HG03469 (cell line): ENCODE measurements at regions not wholly inside any gene's neighbourhood (a gene's known extent, or its start where the extent isn't known, plus 50 kb on each side); places are given as distances from the start of the nearest gene placed in this dataset.

Source experiments
- ATAC-seq: cut with Tn5 transposase; IDR thresholded peaks from one replicate; pipeline ENCODE4 v1.9.1; 2021; ENCODE audit warnings: mild to moderate bottlenecking, moderate library complexity, moderate number of reproducible peaks; ENCODE audit not compliant: unreplicated experiment

DNA sequence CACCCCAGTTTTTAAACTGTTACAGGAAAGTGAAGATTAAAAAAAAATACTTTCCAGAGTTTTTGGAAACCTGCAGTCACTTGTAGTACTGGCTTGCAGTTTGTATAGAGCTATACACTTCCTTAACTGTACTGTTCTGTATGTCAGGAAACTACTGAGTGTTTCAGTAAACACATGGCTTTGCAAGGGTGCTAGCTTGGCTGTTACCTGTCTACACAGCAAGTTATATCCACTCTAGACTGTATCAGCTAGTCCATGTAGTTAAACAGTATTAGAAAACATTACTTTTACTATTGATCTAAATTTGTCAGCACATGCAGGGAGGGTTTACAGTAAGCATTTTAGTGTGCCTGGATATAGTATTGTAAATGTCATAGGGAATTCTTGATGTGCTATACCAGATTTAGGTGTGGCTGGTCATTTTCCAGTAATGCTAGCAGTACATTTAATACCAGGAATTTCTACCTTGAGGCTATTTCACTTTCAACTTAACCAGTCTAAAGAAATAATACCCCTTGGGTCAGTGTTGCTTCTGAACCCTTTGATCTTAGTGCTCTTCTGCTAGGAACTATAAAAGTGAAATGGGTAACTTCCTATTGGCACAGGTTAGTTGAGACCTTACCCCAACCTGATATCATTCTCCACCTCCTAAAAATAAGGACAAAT, 192.3 kb upstream of the ANKRD50 start:
- ATAC-seq: no peak

GRCh38 chr4:124903995-124904722, 191.6 kb upstream of the ANKRD50 start:
- no peak for ATAC-seq

DNA sequence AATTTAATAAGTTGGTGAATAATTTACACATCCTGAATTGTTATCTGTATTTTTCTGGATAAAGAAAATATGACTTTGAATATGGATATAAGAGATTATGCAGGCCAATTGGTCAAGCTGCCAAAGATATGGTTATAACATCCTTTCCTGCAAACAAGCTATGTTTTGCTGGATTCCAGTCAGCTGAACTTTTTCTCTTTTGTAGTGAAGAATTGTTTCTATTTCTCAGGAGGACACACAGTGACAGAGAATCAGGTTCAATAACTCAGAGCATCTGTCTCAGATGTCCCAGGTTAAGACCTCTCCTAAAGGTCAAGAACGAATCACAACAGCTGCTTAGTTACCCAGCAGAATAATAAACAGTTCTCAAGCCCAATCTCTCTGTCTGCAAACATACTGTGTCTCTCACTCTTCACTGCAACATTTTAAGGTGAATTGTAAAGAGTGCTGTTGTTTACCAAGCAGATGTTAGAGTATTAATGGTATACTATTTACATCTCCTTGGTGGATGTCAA, 189.5 kb upstream of the ANKRD50 start:
- ATAC-seq: no peak

GRCh38 chr4:124899997-124900396, 187.5 kb upstream of the ANKRD50 start:
- no peak for ATAC-seq

GRCh38 chr4:124890522-124890921, 178.0 kb upstream of the ANKRD50 start:
- no peak for ATAC-seq

- ATAC-seq: no peak
Measured at GRCh38 chr4:124887739-124888138, 175.2 kb upstream of the ANKRD50 start.

DNA sequence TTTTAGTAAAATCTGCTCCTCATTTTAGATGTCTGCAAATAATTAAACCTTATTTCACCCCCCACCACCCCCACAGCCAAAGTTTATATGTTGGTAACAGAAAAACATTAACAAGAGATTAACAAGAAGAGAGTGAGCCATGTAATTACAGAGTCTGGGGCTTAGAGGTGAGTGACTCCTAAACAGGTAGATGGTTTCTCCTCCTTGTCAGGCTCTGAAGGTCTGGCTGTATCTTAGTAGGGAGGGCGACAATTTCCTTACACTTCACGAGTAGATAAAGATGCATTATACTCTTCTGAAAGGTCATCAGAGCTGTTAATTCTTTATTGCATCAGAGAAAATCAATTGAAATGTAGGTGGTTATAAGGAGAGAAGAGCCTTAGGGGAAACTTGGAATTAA, 171.8 kb upstream of the ANKRD50 start:
- ATAC-seq: no peak

- no peak for ATAC-seq
Measured at GRCh38 chr4:124883632-124884031, 171.1 kb upstream of the ANKRD50 start.

- no peak for ATAC-seq
Measured at GRCh38 chr4:124879195-124879594, 166.7 kb upstream of the ANKRD50 start.

GRCh38 chr4:124874172-124874450, 161.6 kb upstream of the ANKRD50 start:
- no peak for ATAC-seq

DNA sequence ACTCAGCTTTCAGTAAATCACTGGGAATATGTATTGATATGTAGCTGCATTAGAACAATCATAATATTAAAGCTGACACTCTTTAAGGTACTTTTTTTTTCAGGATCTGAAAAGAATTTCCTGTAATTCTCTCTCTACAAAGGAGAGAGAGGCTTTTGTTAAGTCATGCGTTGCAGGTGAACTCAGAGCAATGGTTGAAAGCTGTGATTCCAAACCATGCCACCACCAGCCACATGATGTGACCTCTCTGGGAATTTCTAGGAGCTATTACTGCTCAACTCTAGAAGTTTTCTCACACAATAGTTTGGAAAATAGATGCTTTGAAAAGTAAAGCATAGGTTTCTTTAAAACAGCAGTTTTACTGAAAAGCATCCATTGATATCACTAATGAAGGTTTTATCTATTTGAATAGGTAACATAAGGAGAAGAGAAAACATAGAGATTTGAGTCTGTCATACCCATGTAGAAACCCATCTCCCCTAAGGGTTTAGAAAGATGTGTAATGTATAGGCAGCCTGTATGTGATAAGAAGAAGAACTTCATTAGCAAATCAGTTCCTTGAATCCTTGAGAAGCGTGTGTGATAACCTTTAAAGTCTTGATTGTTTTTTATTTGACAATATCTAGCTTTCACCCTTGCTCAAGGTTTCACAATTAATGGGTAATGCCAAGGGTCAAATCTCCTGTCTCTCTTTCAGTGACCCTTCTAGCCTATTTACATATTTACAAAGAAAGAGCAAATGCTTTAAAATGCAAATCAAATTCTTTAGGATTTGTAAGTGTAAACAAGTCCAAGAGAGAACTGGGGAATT, 161.0 kb upstream of the ANKRD50 start:
- ATAC-seq: no peak

DNA sequence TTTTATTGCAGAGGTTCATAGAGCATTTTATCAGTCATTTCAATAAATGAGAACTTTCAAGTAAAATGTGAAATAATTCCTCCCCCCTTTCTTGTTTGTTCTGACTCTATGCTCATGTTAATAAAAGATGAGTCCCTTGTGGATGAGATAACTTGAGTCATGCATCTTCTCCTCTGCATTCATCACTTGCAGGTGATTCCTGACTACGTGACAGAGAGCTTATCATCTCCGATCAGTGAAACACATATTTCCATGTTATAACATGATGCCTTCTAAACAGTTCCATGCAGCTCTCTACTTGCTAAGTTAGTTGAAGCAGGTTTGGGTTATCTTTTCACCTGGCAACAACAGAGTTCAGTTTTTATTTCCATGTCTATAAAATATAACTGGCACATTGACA, 160.1 kb upstream of the ANKRD50 start:
- no peak for ATAC-seq

DNA sequence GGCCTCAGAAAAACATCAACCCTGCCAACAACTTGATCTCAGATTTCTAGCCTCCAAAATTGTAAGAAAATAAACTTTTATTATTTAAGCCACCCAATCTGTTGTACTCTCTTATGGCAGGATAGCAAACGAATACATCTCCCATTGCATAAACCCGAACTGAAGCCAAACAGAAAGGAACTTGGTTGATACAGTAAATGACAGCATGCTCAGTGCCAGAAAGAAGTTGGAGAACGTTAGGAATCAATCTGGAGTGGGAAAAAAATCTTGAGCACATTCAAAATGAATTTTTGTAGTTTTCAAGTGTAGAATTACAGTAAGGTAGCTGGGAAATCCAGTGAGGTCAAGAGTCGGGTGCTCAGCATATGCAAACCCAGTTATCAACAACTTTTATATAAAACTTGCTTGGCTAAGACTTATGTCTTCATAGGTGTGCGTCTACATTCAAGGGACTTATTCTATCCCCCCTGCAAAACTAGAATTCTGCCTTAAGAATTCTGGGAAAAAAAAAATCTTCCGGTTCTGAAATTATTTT, 157.5 kb upstream of the ANKRD50 start:
- no peak for ATAC-seq

DNA sequence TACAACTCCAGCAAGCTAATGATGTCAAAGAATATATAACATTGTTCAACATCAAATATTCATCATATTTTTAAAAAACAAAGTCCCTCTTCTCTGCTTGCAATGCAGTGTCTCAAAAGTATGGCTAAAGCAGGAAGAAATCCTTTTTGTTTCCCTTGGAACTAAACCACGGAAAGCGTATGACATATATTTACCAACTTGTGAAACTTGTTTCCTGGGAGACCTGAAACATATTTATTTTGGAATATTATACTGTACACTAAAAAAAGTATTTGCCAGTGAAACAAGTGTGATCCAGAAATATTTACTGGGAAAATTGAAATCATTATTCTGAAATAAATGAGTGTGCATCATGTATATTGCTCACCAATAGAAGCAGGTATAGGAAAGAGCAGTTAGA, 156.0 kb upstream of the ANKRD50 start:
- ATAC-seq: no peak

GRCh38 chr4:124867536-124867935, 155.0 kb upstream of the ANKRD50 start:
- no peak for ATAC-seq

DNA sequence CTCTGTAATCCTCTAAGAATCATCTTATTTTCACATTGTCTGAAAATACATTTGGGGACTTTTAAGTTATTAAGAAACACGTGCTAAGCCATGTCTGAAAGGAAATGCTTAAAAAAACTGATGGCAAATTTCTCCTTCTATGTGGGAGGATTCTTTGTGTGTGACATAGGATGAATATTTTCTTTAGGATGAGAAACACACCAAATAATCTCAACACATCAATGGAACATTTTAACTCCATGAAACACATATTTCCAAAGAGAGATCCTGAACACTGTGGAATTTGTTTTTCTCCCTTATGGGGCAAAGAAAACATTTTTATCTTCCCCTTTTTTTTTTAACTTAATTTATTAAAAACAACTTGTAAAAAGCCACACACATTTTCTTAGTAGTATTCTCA, 153.8 kb upstream of the ANKRD50 start:
- ATAC-seq: no peak

DNA sequence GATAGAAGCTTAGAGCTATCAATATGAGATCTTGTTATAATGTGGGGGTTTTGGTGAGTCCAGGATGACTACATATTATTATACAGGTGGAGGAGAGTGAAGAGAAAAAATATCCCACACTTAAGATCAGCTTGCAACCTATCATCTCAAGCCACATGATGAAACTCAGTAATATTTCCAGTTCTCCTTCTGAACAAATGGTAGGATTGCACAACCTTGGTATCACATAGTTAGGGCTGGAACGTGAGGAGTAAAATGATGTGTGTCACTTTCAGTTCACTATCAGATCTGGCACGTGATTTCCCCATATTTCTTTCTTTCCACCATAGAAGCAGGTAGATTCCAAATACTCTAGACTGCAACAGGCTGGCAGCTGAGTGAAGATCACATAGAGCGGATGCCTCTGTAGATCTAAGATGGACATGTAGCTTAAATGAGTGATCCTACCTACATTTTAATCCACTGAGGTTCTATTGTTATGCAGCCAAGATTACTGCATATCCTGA, 150.6 kb upstream of the ANKRD50 start:
- no peak for ATAC-seq

DNA sequence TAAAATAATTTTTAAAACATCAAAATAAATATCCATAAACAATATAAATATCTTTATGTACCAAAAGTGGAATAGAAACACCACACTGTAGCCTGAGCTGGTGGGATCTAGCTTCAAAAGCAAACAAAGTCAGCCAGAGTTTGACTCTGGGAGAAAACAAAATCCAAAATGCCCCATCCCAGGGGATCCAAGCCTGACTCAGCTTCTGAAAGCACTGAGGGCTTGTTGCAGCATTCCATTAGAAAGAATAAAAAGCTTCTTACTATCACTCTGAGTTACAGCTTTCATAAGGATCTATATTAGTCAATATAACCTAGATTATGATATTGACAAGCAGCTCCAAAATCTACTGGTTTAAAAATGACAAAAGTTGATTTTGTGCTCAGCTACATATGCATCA, 149.7 kb upstream of the ANKRD50 start:
- no peak for ATAC-seq

GRCh38 chr4:124861761-124862160, 149.2 kb upstream of the ANKRD50 start:
- ATAC-seq: no peak

DNA sequence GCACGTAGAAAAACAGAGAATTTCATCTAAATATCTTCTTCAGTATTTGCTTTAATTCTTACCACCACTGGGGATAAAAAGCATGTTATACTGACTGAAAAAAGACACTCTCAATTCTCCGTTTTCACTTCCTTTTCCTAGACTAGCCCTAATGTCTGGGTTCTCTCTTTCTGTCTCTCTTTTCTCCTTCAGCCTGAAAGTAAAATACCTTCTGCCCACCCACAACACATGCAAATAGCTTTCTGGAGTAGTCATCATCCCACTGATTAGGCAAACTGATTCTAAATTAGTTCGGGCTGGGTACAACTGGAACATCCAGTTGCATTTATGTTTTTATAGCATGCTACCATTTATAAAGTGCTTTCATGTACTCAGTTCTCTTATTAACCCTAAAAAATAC, 142.4 kb upstream of the ANKRD50 start:
- ATAC-seq: peak; percentile 71

DNA sequence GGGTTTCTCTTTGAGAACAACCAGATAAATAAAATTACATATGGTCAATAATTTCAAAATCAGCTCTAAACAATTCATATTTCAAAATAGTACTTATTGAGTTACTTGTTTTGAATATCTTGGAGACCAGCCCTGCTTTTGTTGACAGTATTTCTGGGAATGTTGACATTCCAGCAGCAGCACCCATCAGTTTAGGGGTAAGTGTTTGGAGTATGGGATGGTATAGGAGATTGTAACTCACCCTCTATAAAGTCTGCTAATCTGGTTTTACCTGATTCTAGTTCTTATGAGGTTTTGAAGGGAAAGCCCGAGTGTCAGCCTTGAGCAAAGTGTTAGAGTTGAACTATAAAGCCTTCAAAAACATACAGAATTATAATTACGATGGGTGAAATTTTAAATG, 139.2 kb upstream of the ANKRD50 start:
- ATAC-seq: no peak
